ENCODE measurements at regions not wholly inside any gene's neighbourhood (a gene's known extent, or its start where the extent isn't known, plus 50 kb on each side); places are given as distances from the start of the nearest gene placed in this dataset.
"Not testable (repeated sequence)": the region's sequence is repeated elsewhere in the genome, so short reads cannot be mapped to it uniquely, and the experiment has no call there.

GRCh38 chr2:242084034-242084433, 214.5 kb downstream of the RTP5 start:
- H3K27me3 ChIP-seq (ENCODE audit: control insufficient read depth, insufficient read depth, low read length); H3K9me3 ChIP-seq (ENCODE audit: control insufficient read depth, insufficient read depth, low read length); H3K4me3 ChIP-seq (ENCODE audit: low read depth, low read length); H3K36me3 ChIP-seq (ENCODE audit: control insufficient read depth, insufficient read depth, low read length); H3K4me1 ChIP-seq (ENCODE audit: control insufficient read depth, insufficient read depth, low read length); H3K9ac ChIP-seq (ENCODE audit: low read depth, low read length); H3K27ac ChIP-seq (ENCODE audit: low read depth, low read length): not testable (repeated sequence)

- H3K4me1 ChIP-seq (ENCODE audit: control insufficient read depth, insufficient read depth, low read length); H3K36me3 ChIP-seq (ENCODE audit: control insufficient read depth, insufficient read depth, low read length); H3K4me3 ChIP-seq (ENCODE audit: low read depth, low read length); H3K9me3 ChIP-seq (ENCODE audit: control insufficient read depth, insufficient read depth, low read length); H3K27ac ChIP-seq (ENCODE audit: low read depth, low read length); H3K9ac ChIP-seq (ENCODE audit: low read depth, low read length); H3K27me3 ChIP-seq (ENCODE audit: control insufficient read depth, insufficient read depth, low read length): not testable (repeated sequence)
Observed at GRCh38 chr2:242085024-242085674, 215.6 kb downstream of the RTP5 start.

- Histone ChIP-seq H3K9me3 (ENCODE audit: control insufficient read depth, insufficient read depth, low read length) (no peaks in the 10 kb centered on the region), H3K9ac (ENCODE audit: low read depth, low read length) (no peak overlapping the region), H3K36me3 (ENCODE audit: control insufficient read depth, insufficient read depth, low read length) (no peaks in the 10 kb centered on the region), H3K4me3 (ENCODE audit: low read depth, low read length) (no peak overlapping the region), H3K27me3 (ENCODE audit: control insufficient read depth, insufficient read depth, low read length) (no peaks in the 10 kb centered on the region), H3K27ac (ENCODE audit: low read depth, low read length) (no peak overlapping the region), H3K4me1 (ENCODE audit: control insufficient read depth, insufficient read depth, low read length) (0 out of 2 replicates have a peak, but pooled peaks cover 6% of the 10 kb centered on the region)
Observed at GRCh38 chr2:242085941-242086621, 216.6 kb downstream of the RTP5 start.

GRCh38 chr2:242088044-242088443, 218.5 kb downstream of the RTP5 start:
- H3K9ac ChIP-seq (ENCODE audit: low read depth, low read length); H3K27ac ChIP-seq (ENCODE audit: low read depth, low read length): not testable (repeated sequence)

GRCh38 chr2:242088471-242089212, 219.1 kb downstream of the RTP5 start:
- H3K36me3 ChIP-seq (ENCODE audit: control insufficient read depth, insufficient read depth, low read length): no peaks in the 10 kb centered on the region
- H3K4me1 ChIP-seq (ENCODE audit: control insufficient read depth, insufficient read depth, low read length): 0 out of 2 replicates have a peak, but pooled peaks cover 6% of the 10 kb centered on the region
- H3K4me3 ChIP-seq (ENCODE audit: low read depth, low read length): peak overlapping the region; percentile 73
- no peak overlapping the region for H3K27ac ChIP-seq (ENCODE audit: low read depth, low read length)
- no peaks in the 10 kb centered on the region for H3K27me3 ChIP-seq (ENCODE audit: control insufficient read depth, insufficient read depth, low read length)
- no peaks in the 10 kb centered on the region for H3K9me3 ChIP-seq (ENCODE audit: control insufficient read depth, insufficient read depth, low read length)
- no peak overlapping the region for H3K9ac ChIP-seq (ENCODE audit: low read depth, low read length)

More at GRCh38 chr2:242088044-242088443, 218.5 kb downstream of the RTP5 start:
- not testable (repeated sequence) for H3K36me3 ChIP-seq (ENCODE audit: control insufficient read depth, insufficient read depth, low read length); H3K27me3 ChIP-seq (ENCODE audit: control insufficient read depth, insufficient read depth, low read length); H3K9me3 ChIP-seq (ENCODE audit: control insufficient read depth, insufficient read depth, low read length); H3K4me1 ChIP-seq (ENCODE audit: control insufficient read depth, insufficient read depth, low read length)
- H3K4me3 ChIP-seq (ENCODE audit: low read depth, low read length): peak overlapping the region; percentile 57

- not testable (repeated sequence) for H3K9ac ChIP-seq (ENCODE audit: low read depth, low read length)
Observed at GRCh38 chr2:242089213-242089549, 219.7 kb downstream of the RTP5 start.

GRCh38 chr2:242097278-242097677, 227.7 kb downstream of the RTP5 start:
- not testable (repeated sequence) for H3K4me3 ChIP-seq (ENCODE audit: low read depth, low read length); H3K9me3 ChIP-seq (ENCODE audit: control insufficient read depth, insufficient read depth, low read length); H3K27me3 ChIP-seq (ENCODE audit: control insufficient read depth, insufficient read depth, low read length); H3K4me1 ChIP-seq (ENCODE audit: control insufficient read depth, insufficient read depth, low read length); H3K27ac ChIP-seq (ENCODE audit: low read depth, low read length); H3K9ac ChIP-seq (ENCODE audit: low read depth, low read length)
- peaks cover 11% of the 10 kb centered on the region for H3K36me3 ChIP-seq (ENCODE audit: control insufficient read depth, insufficient read depth, low read length)

More at GRCh38 chr2:242089213-242089549, 219.7 kb downstream of the RTP5 start:
- H3K4me3 ChIP-seq (ENCODE audit: low read depth, low read length): peak overlapping the region; percentile 73; the same call in 1 of the 2 replicates
- not testable (repeated sequence) for H3K27ac ChIP-seq (ENCODE audit: low read depth, low read length); H3K27me3 ChIP-seq (ENCODE audit: control insufficient read depth, insufficient read depth, low read length); H3K4me1 ChIP-seq (ENCODE audit: control insufficient read depth, insufficient read depth, low read length); H3K9me3 ChIP-seq (ENCODE audit: control insufficient read depth, insufficient read depth, low read length); H3K36me3 ChIP-seq (ENCODE audit: control insufficient read depth, insufficient read depth, low read length)

- Histone ChIP-seq H3K4me3 (ENCODE audit: low read depth, low read length) (no peak overlapping the region), H3K36me3 (ENCODE audit: control insufficient read depth, insufficient read depth, low read length) (peaks cover 11% of the 10 kb centered on the region), H3K4me1 (ENCODE audit: control insufficient read depth, insufficient read depth, low read length) (no peaks in the 10 kb centered on the region), H3K9ac (ENCODE audit: low read depth, low read length) (no peak overlapping the region), H3K27me3 (ENCODE audit: control insufficient read depth, insufficient read depth, low read length) (no peaks in the 10 kb centered on the region), H3K9me3 (ENCODE audit: control insufficient read depth, insufficient read depth, low read length) (no peaks in the 10 kb centered on the region), H3K27ac (ENCODE audit: low read depth, low read length) (no peak overlapping the region)
Observed at GRCh38 chr2:242098034-242098433, 228.5 kb downstream of the RTP5 start.

GRCh38 chr2:242098445-242099128, 229.1 kb downstream of the RTP5 start:
- H3K27ac ChIP-seq (ENCODE audit: low read depth, low read length): no peak overlapping the region
- H3K9ac ChIP-seq (ENCODE audit: low read depth, low read length): no peak overlapping the region
- no peak overlapping the region for H3K4me3 ChIP-seq (ENCODE audit: low read depth, low read length)
- peaks cover 11% of the 10 kb centered on the region for H3K36me3 ChIP-seq (ENCODE audit: control insufficient read depth, insufficient read depth, low read length)
- no peaks in the 10 kb centered on the region for H3K27me3 ChIP-seq (ENCODE audit: control insufficient read depth, insufficient read depth, low read length)
- H3K4me1 ChIP-seq (ENCODE audit: control insufficient read depth, insufficient read depth, low read length): no peaks in the 10 kb centered on the region
- H3K9me3 ChIP-seq (ENCODE audit: control insufficient read depth, insufficient read depth, low read length): no peaks in the 10 kb centered on the region

- not testable (repeated sequence) for H3K9ac ChIP-seq (ENCODE audit: low read depth, low read length); H3K4me3 ChIP-seq (ENCODE audit: low read depth, low read length); H3K36me3 ChIP-seq (ENCODE audit: control insufficient read depth, insufficient read depth, low read length); H3K27me3 ChIP-seq (ENCODE audit: control insufficient read depth, insufficient read depth, low read length); H3K27ac ChIP-seq (ENCODE audit: low read depth, low read length); H3K9me3 ChIP-seq (ENCODE audit: control insufficient read depth, insufficient read depth, low read length); H3K4me1 ChIP-seq (ENCODE audit: control insufficient read depth, insufficient read depth, low read length)
Observed at GRCh38 chr2:242103093-242103492, 233.6 kb downstream of the RTP5 start.

All from HUES48 (cell line).